Esophagus squamous epithelium (tissue), 5 donors: ENCODE measurements at regions not wholly inside any gene's neighbourhood (a gene's known extent, or its start where the extent isn't known, plus 50 kb on each side); places are given as distances from the start of the nearest gene placed in this dataset.

Experiments
- DNase-seq: peaks from one replicate; lab custom pipeline; 2025; lab: John Stamatoyannopoulos, UW
- H3K27ac ChIP-seq, 4 donors: fragments of 200-600 bp; sonication (generic); one replicate each; pipeline ENCODE4 v1.5.1; 2016 to 2019; ENCODE audit warnings: mild to moderate bottlenecking in 1 of 4
- H3K27me3 ChIP-seq, 4 donors: fragments of 200-600 bp; sonication (generic); 1 replicate in 3 of 4; 2 replicates in 1 of 4; pipeline versions ENCODE4 v1.5.1 to v1.6.0; 2017 to 2021; ENCODE audit warnings: antibody characterized with exemption in 1 of 4
- H3K36me3 ChIP-seq, 3 donors: fragments of 200-600 bp; sonication (generic); one replicate each; pipeline ENCODE4 v1.5.1; 2016 to 2019
- H3K4me1 ChIP-seq, 3 donors: fragments of 200-600 bp; sonication (generic); one replicate each; pipeline ENCODE4 v1.5.1; 2017 to 2019
- H3K4me3 ChIP-seq, 4 donors: fragments of 200-600 bp; sonication (generic); 1 replicate in 3 of 4; 2 replicates in 1 of 4; pipeline ENCODE4 v1.5.1; 2016 to 2019; ENCODE audit warnings: mild to moderate bottlenecking in 2 of 4, moderate library complexity in 1 of 4
- H3K9me3 ChIP-seq, 3 donors: fragments of 200-600 bp; sonication (generic); one replicate each; pipeline ENCODE4 v1.5.1; 2016 to 2019
- CTCF ChIP-seq, 6 experiments: fragments of 450-650 bp in 4 of 6; fragments of 200-600 bp in 2 of 6; sonication (generic) in 2 of 6; IDR thresholded peaks; one replicate each; pipeline ENCODE4 v1.5.1; 2016 to 2019; ENCODE audit warnings: antibody characterized with exemption in 6 of 6, mild to moderate bottlenecking in 4 of 6, moderate library complexity in 4 of 6
- POLR2A ChIP-seq, 4 donors: fragments of 450-650 bp; IDR thresholded peaks; one replicate each; pipeline ENCODE4 v1.6.1; 2017; ENCODE audit warnings: antibody characterized with exemption in 4 of 4, mild to moderate bottlenecking in 4 of 4, moderate library complexity in 3 of 4
- WGBS, 2 donors: methylation state at CpG; one replicate each; pipeline ENCODE4 v1.1.5; 2018; 5-methylcytosine and 5-hydroxymethylcytosine counted together
- intact Hi-C: fragments of 100-400 bp; cut with DNase I; formaldehyde crosslinking; loops from one replicate; pipeline ENCODE4 v1.15.0; 2022
- donor health status: DM: yes; HTN: yes; CAD: no.

- no peaks in the 10 kb centered on the region for H3K4me1 ChIP-seq
- intact Hi-C loops, result no loop called here
- TF ChIP-seq CTCF (IDR thresholded peaks at IDR 0.05) (no peak), POLR2A (IDR thresholded peaks at IDR 0.05) (no peak)
- H3K9me3 ChIP-seq, result peaks cover 0 to 1% (median 0%) of the 10 kb centered on the region in 3 donors
- no peaks in the 10 kb centered on the region for H3K27me3 ChIP-seq
- no peak overlapping the region for H3K4me3 ChIP-seq
- 61 to 62% methylated on average over 4 of the region's 4 CpGs for WGBS, 2 donors
- no peaks in the 10 kb centered on the region for H3K36me3 ChIP-seq
- no peak overlapping the region for H3K27ac ChIP-seq
- no peak for DNase-seq
Measured at GRCh38 chr2:183798535-183798934, 674.3 kb downstream of the NUP35 start.

- no peaks in the 10 kb centered on the region for H3K36me3 ChIP-seq
- intact Hi-C loops, result no loop called here
- H3K27me3 ChIP-seq, result no peaks in the 10 kb centered on the region
Measured at GRCh38 chr2:183799761-183800160, 675.5 kb downstream of the NUP35 start.

GRCh38 chr2:183803596-183803995, 679.4 kb downstream of the NUP35 start:
- Histone ChIP-seq H3K4me3 (no peak overlapping the region), H3K27ac (no peak overlapping the region), H3K27me3 (no peaks in the 10 kb centered on the region), H3K36me3 (no peaks in the 10 kb centered on the region), H3K9me3 (peaks cover 0 to 5% (median 0%) of the 10 kb centered on the region in 3 donors), H3K4me1 (no peaks in the 10 kb centered on the region)
- DNase-seq, result no peak
- intact Hi-C loops, result no loop called here
- TF ChIP-seq CTCF (IDR thresholded peaks at IDR 0.05) (no peak), POLR2A (IDR thresholded peaks at IDR 0.05) (no peak)

More at GRCh38 chr2:183799761-183800160, 675.5 kb downstream of the NUP35 start:
- H3K27ac ChIP-seq, result no peak overlapping the region
- peaks cover 0 to 5% (median 0%) of the 10 kb centered on the region in 3 donors for H3K9me3 ChIP-seq
- no peak overlapping the region for H3K4me3 ChIP-seq
- no peaks in the 10 kb centered on the region for H3K4me1 ChIP-seq
- no peak for TF ChIP-seq CTCF (IDR thresholded peaks at IDR 0.05)
- TF ChIP-seq POLR2A (IDR thresholded peaks at IDR 0.05), result no peak
- no peak for DNase-seq
- WGBS, 2 donors, result 84 to 89% methylated on average over 3 of the region's 3 CpGs

GRCh38 chr2:183807870-183808269, 683.6 kb downstream of the NUP35 start:
- H3K4me1 ChIP-seq, result no peaks in the 10 kb centered on the region
- H3K9me3 ChIP-seq, result peaks cover 0 to 5% (median 0%) of the 10 kb centered on the region in 3 donors
- H3K36me3 ChIP-seq, result no peaks in the 10 kb centered on the region
- intact Hi-C loops, result no loop called here
- no peak for DNase-seq
- WGBS, 2 donors, result 85 to 87% methylated on average over 3 of the region's 3 CpGs
- no peak overlapping the region for H3K4me3 ChIP-seq
- no peaks in the 10 kb centered on the region for H3K27me3 ChIP-seq
- TF ChIP-seq POLR2A (IDR thresholded peaks at IDR 0.05), result no peak
- no peak overlapping the region for H3K27ac ChIP-seq

GRCh38 chr2:183809404-183809803, 685.2 kb downstream of the NUP35 start:
- intact Hi-C loops, result no loop called here
- no peak for DNase-seq
- Histone ChIP-seq H3K27ac (no peak overlapping the region), H3K9me3 (no peaks in the 10 kb centered on the region), H3K4me3 (no peak overlapping the region), H3K36me3 (no peaks in the 10 kb centered on the region), H3K27me3 (no peaks in the 10 kb centered on the region), H3K4me1 (no peaks in the 10 kb centered on the region)
- WGBS, 2 donors, result 75 to 85% methylated on average over 3 of the region's 3 CpGs
- TF ChIP-seq POLR2A (IDR thresholded peaks at IDR 0.05) (no peak), CTCF (IDR thresholded peaks at IDR 0.05) (no peak)

GRCh38 chr2:183811281-183811680, 687.0 kb downstream of the NUP35 start:
- no peaks in the 10 kb centered on the region for H3K4me1 ChIP-seq
- TF ChIP-seq POLR2A (IDR thresholded peaks at IDR 0.05), result no peak
- TF ChIP-seq CTCF (IDR thresholded peaks at IDR 0.05), result no peak
- H3K27ac ChIP-seq, result no peak overlapping the region
- H3K27me3 ChIP-seq, result no peaks in the 10 kb centered on the region
- no peaks in the 10 kb centered on the region for H3K9me3 ChIP-seq
- H3K4me3 ChIP-seq, result no peak overlapping the region
- no peaks in the 10 kb centered on the region for H3K36me3 ChIP-seq
- DNase-seq, result no peak
- intact Hi-C loops, result no loop called here
- 88 to 100% methylated on average over 1 of the region's 1 CpG for WGBS, 2 donors
